ENCODE measurements at regions not wholly inside any gene's neighbourhood (a gene's known extent, or its start where the extent isn't known, plus 50 kb on each side); places are given as distances from the start of the nearest gene placed in this dataset.

GRCh38 chr18:42412896-42413295 lies 457.9 kb downstream of the PIK3C3 start:
- H3K27ac ChIP-seq (ENCODE audit: low read depth in 2 of 2, low read length in 1 of 2): no peak overlapping the region

DNA sequence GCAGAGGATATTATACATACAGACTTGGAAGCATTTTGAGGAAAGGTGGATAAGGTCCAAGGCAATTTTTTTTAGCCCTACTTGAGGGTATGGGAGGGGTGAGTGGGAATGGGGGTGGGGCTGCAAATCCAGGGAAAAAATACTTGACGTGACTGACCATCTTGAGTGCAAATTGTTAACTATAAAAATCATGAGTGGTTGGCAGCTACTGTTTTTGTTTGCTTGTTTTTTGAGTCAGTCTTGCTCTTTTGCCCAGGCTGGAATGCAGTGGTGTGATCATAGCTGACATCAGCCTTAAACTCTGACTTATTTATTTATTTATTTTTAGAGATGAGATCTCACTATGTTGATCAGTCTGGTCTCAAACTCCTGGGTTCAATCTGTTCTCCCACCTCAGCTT lies 458.8 kb downstream of the PIK3C3 start:
- H3K27ac ChIP-seq (ENCODE audit: low read depth in 2 of 2, low read length in 1 of 2): no peak overlapping the region
- H3K9ac ChIP-seq: no peak overlapping the region
- no peak overlapping the region for H3K4me2 ChIP-seq
- WGBS (ENCODE audit: low lambda C conversion rate): 42% methylated on average over 1 of the region's 1 CpG
- no peaks in the 10 kb centered on the region for H3K9me2 ChIP-seq
- no peak for DNase-seq
- no peak overlapping the region for H3K4me3 ChIP-seq (ENCODE audit: low read depth in 2 of 2, low read length in 1 of 2)
- no peaks in the 10 kb centered on the region for H4K20me1 ChIP-seq (ENCODE audit: insufficient read depth)
- H3F3A ChIP-seq (replicated peaks; ENCODE audit: insufficient read depth): no peaks in the 10 kb centered on the region
- H3K27me3 ChIP-seq (ENCODE audit: insufficient read depth): no peaks in the 10 kb centered on the region
- POLR2A ChIA-PET: no interaction called here
- CTCF ChIA-PET: no interaction called here
- H3K79me2 ChIP-seq (ENCODE audit: insufficient read depth): no peaks in the 10 kb centered on the region
- no peaks in the 10 kb centered on the region for H3K9me3 ChIP-seq
- no peak overlapping the region for H2AFZ ChIP-seq (ENCODE audit: low read depth)
- no peaks in the 10 kb centered on the region for H3K36me3 ChIP-seq (replicated peaks in 1 of 2; ENCODE audit: control insufficient read depth in 1 of 2, insufficient read depth in 2 of 2, low read length in 1 of 2)
- no peak for TF ChIP-seq JUND (IDR thresholded peaks at IDR 0.05)
- no peak for TF ChIP-seq MXI1 (IDR thresholded peaks at IDR 0.05; ENCODE audit: low read depth, low read length)
- TF ChIP-seq GABPA (IDR thresholded peaks at IDR 0.05; ENCODE audit: low read depth): no peak
- TF ChIP-seq TAF1 (IDR thresholded peaks at IDR 0.05; ENCODE audit: borderline replicate concordance, low read depth, low read length): no peak
- TF ChIP-seq RCOR1 (IDR thresholded peaks at IDR 0.05; ENCODE audit: low read length): no peak
- TF ChIP-seq, protein P1, sequence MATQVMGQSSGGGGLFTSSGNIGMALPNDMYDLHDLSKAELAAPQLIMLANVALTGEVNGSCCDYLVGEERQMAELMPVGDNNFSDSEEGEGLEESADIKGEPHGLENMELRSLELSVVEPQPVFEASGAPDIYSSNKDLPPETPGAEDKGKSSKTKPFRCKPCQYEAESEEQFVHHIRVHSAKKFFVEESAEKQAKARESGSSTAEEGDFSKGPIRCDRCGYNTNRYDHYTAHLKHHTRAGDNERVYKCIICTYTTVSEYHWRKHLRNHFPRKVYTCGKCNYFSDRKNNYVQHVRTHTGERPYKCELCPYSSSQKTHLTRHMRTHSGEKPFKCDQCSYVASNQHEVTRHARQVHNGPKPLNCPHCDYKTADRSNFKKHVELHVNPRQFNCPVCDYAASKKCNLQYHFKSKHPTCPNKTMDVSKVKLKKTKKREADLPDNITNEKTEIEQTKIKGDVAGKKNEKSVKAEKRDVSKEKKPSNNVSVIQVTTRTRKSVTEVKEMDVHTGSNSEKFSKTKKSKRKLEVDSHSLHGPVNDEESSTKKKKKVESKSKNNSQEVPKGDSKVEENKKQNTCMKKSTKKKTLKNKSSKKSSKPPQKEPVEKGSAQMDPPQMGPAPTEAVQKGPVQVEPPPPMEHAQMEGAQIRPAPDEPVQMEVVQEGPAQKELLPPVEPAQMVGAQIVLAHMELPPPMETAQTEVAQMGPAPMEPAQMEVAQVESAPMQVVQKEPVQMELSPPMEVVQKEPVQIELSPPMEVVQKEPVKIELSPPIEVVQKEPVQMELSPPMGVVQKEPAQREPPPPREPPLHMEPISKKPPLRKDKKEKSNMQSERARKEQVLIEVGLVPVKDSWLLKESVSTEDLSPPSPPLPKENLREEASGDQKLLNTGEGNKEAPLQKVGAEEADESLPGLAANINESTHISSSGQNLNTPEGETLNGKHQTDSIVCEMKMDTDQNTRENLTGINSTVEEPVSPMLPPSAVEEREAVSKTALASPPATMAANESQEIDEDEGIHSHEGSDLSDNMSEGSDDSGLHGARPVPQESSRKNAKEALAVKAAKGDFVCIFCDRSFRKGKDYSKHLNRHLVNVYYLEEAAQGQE (IDR thresholded peaks at IDR 0.05; ENCODE audit: low read depth, low read length): no peak
- no peaks in the 10 kb centered on the region for H3K4me1 ChIP-seq (ENCODE audit: control insufficient read depth in 1 of 2, insufficient read depth in 2 of 2, low read depth in 1 of 2, low read length in 1 of 2)

More at GRCh38 chr18:42412896-42413295, 457.9 kb downstream of the PIK3C3 start:
- Histone ChIP-seq H3K9me2 (no peaks in the 10 kb centered on the region), H2AFZ (ENCODE audit: low read depth) (no peak overlapping the region), H3K4me3 (ENCODE audit: low read depth in 2 of 2, low read length in 1 of 2) (no peak overlapping the region), H3K79me2 (ENCODE audit: insufficient read depth) (no peaks in the 10 kb centered on the region), H3K4me1 (ENCODE audit: control insufficient read depth in 1 of 2, insufficient read depth in 2 of 2, low read depth in 1 of 2, low read length in 1 of 2) (no peaks in the 10 kb centered on the region), H3K36me3 (replicated peaks in 1 of 2; ENCODE audit: control insufficient read depth in 1 of 2, insufficient read depth in 2 of 2, low read length in 1 of 2) (no peaks in the 10 kb centered on the region), H3K27me3 (ENCODE audit: insufficient read depth) (no peaks in the 10 kb centered on the region), H3F3A (replicated peaks; ENCODE audit: insufficient read depth) (no peaks in the 10 kb centered on the region), H3K4me2 (no peak overlapping the region), H4K20me1 (ENCODE audit: insufficient read depth) (no peaks in the 10 kb centered on the region), H3K9ac (no peak overlapping the region), H3K9me3 (no peaks in the 10 kb centered on the region)
- TF ChIP-seq EZH2phosphoT487 (IDR thresholded peaks at IDR 0.05; ENCODE audit: borderline replicate concordance, low read depth) (no peak), NRF1 (IDR thresholded peaks at IDR 0.05; ENCODE audit: low read depth, low read length) (no peak), RFX5 (IDR thresholded peaks at IDR 0.05; ENCODE audit: low read length) (no peak), RAD21 (IDR thresholded peaks at IDR 0.05; ENCODE audit: low read length) (no peak), TEAD4 (IDR thresholded peaks at IDR 0.05; ENCODE audit: borderline replicate concordance, insufficient read depth) (no peak), EP300 (IDR thresholded peaks at IDR 0.05; ENCODE audit: borderline replicate concordance in 1 of 2, low read depth in 1 of 2, low read length in 1 of 2) (no peak), RCOR1 (IDR thresholded peaks at IDR 0.05; ENCODE audit: low read length) (no peak), TCF12 (IDR thresholded peaks at IDR 0.05) (no peak), FOSL2 (IDR thresholded peaks at IDR 0.05; ENCODE audit: borderline replicate concordance, low read depth) (no peak), FOXJ3 (CRISPR knock-in tag; IDR thresholded peaks at IDR 0.05) (no peak), CHD2 (IDR thresholded peaks at IDR 0.05; ENCODE audit: low read length, partially characterized antibody) (no peak), MXI1 (IDR thresholded peaks at IDR 0.05; ENCODE audit: low read depth, low read length) (no peak), RXRA (IDR thresholded peaks at IDR 0.05; ENCODE audit: borderline replicate concordance, low read depth) (no peak)
- TF ChIP-seq, protein P2, sequence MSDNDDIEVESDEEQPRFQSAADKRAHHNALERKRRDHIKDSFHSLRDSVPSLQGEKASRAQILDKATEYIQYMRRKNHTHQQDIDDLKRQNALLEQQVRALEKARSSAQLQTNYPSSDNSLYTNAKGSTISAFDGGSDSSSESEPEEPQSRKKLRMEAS (IDR thresholded peaks at IDR 0.05; ENCODE audit: low read depth): no peak
- TF ChIP-seq, protein P3, sequence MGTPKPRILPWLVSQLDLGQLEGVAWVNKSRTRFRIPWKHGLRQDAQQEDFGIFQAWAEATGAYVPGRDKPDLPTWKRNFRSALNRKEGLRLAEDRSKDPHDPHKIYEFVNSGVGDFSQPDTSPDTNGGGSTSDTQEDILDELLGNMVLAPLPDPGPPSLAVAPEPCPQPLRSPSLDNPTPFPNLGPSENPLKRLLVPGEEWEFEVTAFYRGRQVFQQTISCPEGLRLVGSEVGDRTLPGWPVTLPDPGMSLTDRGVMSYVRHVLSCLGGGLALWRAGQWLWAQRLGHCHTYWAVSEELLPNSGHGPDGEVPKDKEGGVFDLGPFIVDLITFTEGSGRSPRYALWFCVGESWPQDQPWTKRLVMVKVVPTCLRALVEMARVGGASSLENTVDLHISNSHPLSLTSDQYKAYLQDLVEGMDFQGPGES (IDR thresholded peaks at IDR 0.05; ENCODE audit: low read depth, low read length): no peak
- TF ChIP-seq, protein P1 (IDR thresholded peaks at IDR 0.05; ENCODE audit: low read depth, low read length): no peak
- ChIA-PET POLR2A (no interaction called here), CTCF (no interaction called here)
- no peak for DNase-seq
- 34% methylated on average over 2 of the region's 2 CpGs for WGBS (ENCODE audit: low lambda C conversion rate)
